ENCODE measurements at regions not wholly inside any gene's neighbourhood (a gene's known extent, or its start where the extent isn't known, plus 50 kb on each side); places are given as distances from the start of the nearest gene placed in this dataset.

- H3K4me1 Mint-ChIP-seq = peaks cover 2 to 6% of the 10 kb centered on the region in 2 experiments; a peak in 2 of 4 replicates
- Histone ChIP-seq H3K4me2 (ENCODE audit: insufficient read depth, insufficient read length, low read length) (no peak overlapping the region), H3K14ac (ENCODE audit: insufficient read depth, low read length) (no peak overlapping the region), H3K23ac (ENCODE audit: insufficient read length, low read depth, low read length) (no peak overlapping the region), H2BK5ac (ENCODE audit: insufficient read length, low read length) (no peak overlapping the region), H3K4ac (ENCODE audit: low read depth, low read length) (no peak overlapping the region), H4K8ac (replicated peaks; ENCODE audit: insufficient read length, low read depth, low read length) (no peak overlapping the region), H3K79me1 (ENCODE audit: insufficient read depth, low read depth, low read length, poor library complexity, severe bottlenecking) (no peaks in the 10 kb centered on the region), H3K27me3 (ENCODE audit: insufficient read depth, low read length) (no peaks in the 10 kb centered on the region), H3K18ac (ENCODE audit: insufficient read length, low read depth, low read length) (no peak overlapping the region), H2BK12ac (ENCODE audit: insufficient read length, low read depth, low read length) (no peak overlapping the region), H3K79me2 (ENCODE audit: insufficient read depth, low read length) (no peaks in the 10 kb centered on the region), H3K27ac (ENCODE audit: insufficient read length, low read depth, low read length) (no peak overlapping the region), H4K20me1 (ENCODE audit: control insufficient read depth, insufficient read depth, insufficient read length) (no peaks in the 10 kb centered on the region), H2AFZ (ENCODE audit: low read length) (no peak overlapping the region), H2BK120ac (ENCODE audit: low read depth, low read length, poor library complexity, severe bottlenecking) (no peak overlapping the region), H3K4me1 (ENCODE audit: insufficient read depth, low read length) (no peaks in the 10 kb centered on the region), H4K91ac (ENCODE audit: insufficient read length, low read depth, low read length) (no peak overlapping the region), H3K23me2 (ENCODE audit: insufficient read length, low read depth, low read length, poor library complexity, severe bottlenecking) (no peaks in the 10 kb centered on the region), H3K56ac (ENCODE audit: insufficient read length, low read depth, low read length) (no peak overlapping the region), H3K9ac (ENCODE audit: extremely low read depth, insufficient read length, low read length) (no peak overlapping the region), H3K9me3 (ENCODE audit: control insufficient read depth, low read depth, low read length) (no peaks in the 10 kb centered on the region), H2BK15ac (ENCODE audit: low read depth, low read length) (no peak overlapping the region), H3T11ph (ENCODE audit: low read length) (no peak overlapping the region), H2AK5ac (ENCODE audit: insufficient read length, low read length) (no peak overlapping the region), H2BK20ac (ENCODE audit: low read depth, low read length, poor library complexity, severe bottlenecking) (no peak overlapping the region), H4K5ac (ENCODE audit: insufficient read length, low read depth, low read length) (no peak overlapping the region)
- peak overlapping the region in 1 of 3 experiments; percentile 56; a peak in 1 of 7 replicates for H3K27ac Mint-ChIP-seq
- WGBS (ENCODE audit: extremely low coverage, insufficient read length, low lambda C conversion rate) = no CpG with 5 or more reads among the region's 13 CpGs
- H3K4me3 Mint-ChIP-seq = no peak overlapping the region
- TF ChIP-seq, protein P1, sequence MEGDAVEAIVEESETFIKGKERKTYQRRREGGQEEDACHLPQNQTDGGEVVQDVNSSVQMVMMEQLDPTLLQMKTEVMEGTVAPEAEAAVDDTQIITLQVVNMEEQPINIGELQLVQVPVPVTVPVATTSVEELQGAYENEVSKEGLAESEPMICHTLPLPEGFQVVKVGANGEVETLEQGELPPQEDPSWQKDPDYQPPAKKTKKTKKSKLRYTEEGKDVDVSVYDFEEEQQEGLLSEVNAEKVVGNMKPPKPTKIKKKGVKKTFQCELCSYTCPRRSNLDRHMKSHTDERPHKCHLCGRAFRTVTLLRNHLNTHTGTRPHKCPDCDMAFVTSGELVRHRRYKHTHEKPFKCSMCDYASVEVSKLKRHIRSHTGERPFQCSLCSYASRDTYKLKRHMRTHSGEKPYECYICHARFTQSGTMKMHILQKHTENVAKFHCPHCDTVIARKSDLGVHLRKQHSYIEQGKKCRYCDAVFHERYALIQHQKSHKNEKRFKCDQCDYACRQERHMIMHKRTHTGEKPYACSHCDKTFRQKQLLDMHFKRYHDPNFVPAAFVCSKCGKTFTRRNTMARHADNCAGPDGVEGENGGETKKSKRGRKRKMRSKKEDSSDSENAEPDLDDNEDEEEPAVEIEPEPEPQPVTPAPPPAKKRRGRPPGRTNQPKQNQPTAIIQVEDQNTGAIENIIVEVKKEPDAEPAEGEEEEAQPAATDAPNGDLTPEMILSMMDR (conservative IDR thresholded peaks at IDR 0.05) = no peak
- no peaks in the 10 kb centered on the region; the same call in 1 of the 2 replicates for H3K27me3 Mint-ChIP-seq (ENCODE audit: low read depth)
- H3K36me3 Mint-ChIP-seq (ENCODE audit: insufficient read depth in 1 of 3, low read depth in 3 of 3) = no peaks in the 10 kb centered on the region
- DNase-seq = no peak
- no peaks in the 10 kb centered on the region for H3K9me3 Mint-ChIP-seq
These were observed 334.6 kb downstream of the MED10 start for GRCh38 chr5:6043491-6044310.
